Astrocyte of the cerebellum (primary cell): ENCODE measurements at regions not wholly inside any gene's neighbourhood (a gene's known extent, or its start where the extent isn't known, plus 50 kb on each side); places are given as distances from the start of the nearest gene placed in this dataset.
A peak's percentile ranks its signal among the peaks of the same experiment; 100 is the strongest.

Source experiments
- DNase-seq: peaks from one replicate; pipeline ENCODE4 v3.0.0-alpha.2; 2011; ENCODE audit warnings: low read depth
- H3K4me3 ChIP-seq: 2 replicates; pipeline ENCODE4 v1.5.1; 2011; ENCODE audit warnings: mild to moderate bottlenecking, low read depth, low read length, moderate library complexity
- CTCF ChIP-seq: IDR thresholded peaks from 2 replicates; pipeline ENCODE4 v1.5.1; 2012; ENCODE audit warnings: low read length, low read depth, moderate library complexity, mild to moderate bottlenecking; ENCODE audit errors: missing control alignments
- in situ Hi-C: cut with HindIII; loops from 2 replicates; pipeline ENCODE4 v1.10.0; 2017; ENCODE audit warnings: low sequenced_read_pairs

GRCh38 chr20:12058216-12058615 lies 140.5 kb downstream of the BTBD3 start:
- no peak for TF ChIP-seq CTCF
- peak; percentile 56 for DNase-seq
- in situ Hi-C loops, result no loop called here
- H3K4me3 ChIP-seq, result no peak overlapping the region

- in situ Hi-C loops, result no loop called here
- H3K4me3 ChIP-seq, result no peak overlapping the region
- no peak for TF ChIP-seq CTCF
- DNase-seq, result no peak
These were observed 143.8 kb downstream of the BTBD3 start for GRCh38 chr20:12061466-12061865.

GRCh38 chr20:12063106-12063684 lies 145.5 kb downstream of the BTBD3 start:
- no peak for TF ChIP-seq CTCF
- in situ Hi-C loops, result no loop called here
- no peak overlapping the region for H3K4me3 ChIP-seq

DNA sequence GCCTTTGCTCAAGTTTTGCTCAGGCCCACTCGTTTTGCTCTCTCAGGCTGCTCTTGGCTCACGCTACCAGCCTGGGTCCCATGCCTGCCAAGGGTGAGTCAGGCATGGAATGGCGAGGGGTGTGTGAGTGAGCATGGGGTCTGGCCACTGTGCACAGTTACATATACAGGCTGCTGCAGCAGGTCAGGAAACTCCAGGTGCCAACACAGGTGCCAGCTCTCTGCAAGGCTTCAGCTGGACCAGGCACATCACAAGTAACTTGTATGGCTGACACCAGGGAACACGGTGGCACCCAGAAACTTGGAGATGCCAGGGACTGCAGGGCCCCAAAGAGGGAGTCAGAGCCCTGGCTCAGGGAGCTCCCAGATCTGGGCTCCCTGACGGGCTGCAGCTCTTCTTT lies 146.8 kb downstream of the BTBD3 start:
- in situ Hi-C loops, result no loop called here
- no peak overlapping the region for H3K4me3 ChIP-seq
- TF ChIP-seq CTCF, result no peak
- DNase-seq, result no peak

More at GRCh38 chr20:12063106-12063684, 145.5 kb downstream of the BTBD3 start:
- DNase-seq, result no peak

- no peak overlapping the region for H3K4me3 ChIP-seq
- no peak for TF ChIP-seq CTCF
- in situ Hi-C loops, result no loop called here
- no peak for DNase-seq
These were observed 150.0 kb downstream of the BTBD3 start for GRCh38 chr20:12067686-12068085.

DNA sequence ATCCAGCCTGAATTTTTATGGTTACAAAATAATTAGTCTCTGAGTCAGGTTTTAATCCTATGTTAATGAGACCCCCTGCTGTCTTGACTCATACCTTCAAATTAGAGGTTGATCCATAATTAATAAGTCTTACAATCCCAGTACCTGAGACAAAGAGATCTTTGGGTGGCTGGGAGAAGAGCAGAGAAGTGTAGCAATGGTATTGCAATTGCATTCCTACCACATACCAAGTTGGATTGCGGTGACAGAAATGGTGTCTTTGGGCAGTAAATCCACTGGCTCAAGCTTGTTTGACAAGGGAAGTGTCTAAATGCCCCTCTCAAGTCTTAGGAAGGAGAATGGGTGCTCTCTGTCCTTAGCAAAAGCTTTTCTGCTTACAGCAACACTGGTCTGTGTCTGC lies 150.4 kb downstream of the BTBD3 start:
- H3K4me3 ChIP-seq, result no peak overlapping the region
- in situ Hi-C loops, result no loop called here
- no peak for TF ChIP-seq CTCF
- no peak for DNase-seq
